Fibroblast of lung (primary cell): ENCODE measurements at regions not wholly inside any gene's neighbourhood (a gene's known extent, or its start where the extent isn't known, plus 50 kb on each side); places are given as distances from the start of the nearest gene placed in this dataset.
"Not testable (repeated sequence)": the region's sequence is repeated elsewhere in the genome, so short reads cannot be mapped to it uniquely, and the experiment has no call there.

ENCODE experiments used
- EZH2 ChIP-seq: IDR thresholded peaks from 2 replicates; pipeline ENCODE4 v1.5.1; 2012; ENCODE audit warnings: low read length, control low read depth, mild to moderate bottlenecking; ENCODE audit errors: missing control alignments
- TF ChIP-seq, protein P1 (sequence below), 2 donors: IDR thresholded peaks in 1 of 2; conservative IDR thresholded peaks in 1 of 2; 1 replicate in 1 of 2; 2 replicates in 1 of 2; pipeline ENCODE4 v1.5.1; 2011 to 2012; ENCODE audit warnings: low read length in 2 of 2, control low read depth in 1 of 2, inconsistent platforms in 1 of 2, low read depth in 1 of 2, mild to moderate bottlenecking in 1 of 2

DNA sequence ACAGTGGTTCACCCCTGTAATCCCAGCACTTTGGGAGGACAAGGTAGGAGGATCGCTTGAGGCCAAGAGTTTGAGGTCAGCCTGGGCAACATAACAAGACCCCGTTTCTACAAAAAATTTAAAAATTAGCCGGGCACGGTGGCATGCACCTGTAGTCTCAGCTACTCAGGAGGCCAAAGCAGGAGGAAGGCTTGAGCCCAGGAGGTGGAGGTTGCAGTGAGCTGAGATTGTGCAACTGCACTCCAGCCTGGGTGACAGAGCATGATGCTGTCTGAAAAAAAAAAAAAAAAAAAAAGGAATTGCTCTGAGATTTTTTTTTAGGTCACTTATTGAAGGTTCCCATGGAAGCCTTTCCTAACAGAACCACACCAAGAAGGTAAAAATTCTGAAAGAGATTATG is 101.9 kb upstream of the KCTD7 start:
- TF ChIP-seq, protein P1, sequence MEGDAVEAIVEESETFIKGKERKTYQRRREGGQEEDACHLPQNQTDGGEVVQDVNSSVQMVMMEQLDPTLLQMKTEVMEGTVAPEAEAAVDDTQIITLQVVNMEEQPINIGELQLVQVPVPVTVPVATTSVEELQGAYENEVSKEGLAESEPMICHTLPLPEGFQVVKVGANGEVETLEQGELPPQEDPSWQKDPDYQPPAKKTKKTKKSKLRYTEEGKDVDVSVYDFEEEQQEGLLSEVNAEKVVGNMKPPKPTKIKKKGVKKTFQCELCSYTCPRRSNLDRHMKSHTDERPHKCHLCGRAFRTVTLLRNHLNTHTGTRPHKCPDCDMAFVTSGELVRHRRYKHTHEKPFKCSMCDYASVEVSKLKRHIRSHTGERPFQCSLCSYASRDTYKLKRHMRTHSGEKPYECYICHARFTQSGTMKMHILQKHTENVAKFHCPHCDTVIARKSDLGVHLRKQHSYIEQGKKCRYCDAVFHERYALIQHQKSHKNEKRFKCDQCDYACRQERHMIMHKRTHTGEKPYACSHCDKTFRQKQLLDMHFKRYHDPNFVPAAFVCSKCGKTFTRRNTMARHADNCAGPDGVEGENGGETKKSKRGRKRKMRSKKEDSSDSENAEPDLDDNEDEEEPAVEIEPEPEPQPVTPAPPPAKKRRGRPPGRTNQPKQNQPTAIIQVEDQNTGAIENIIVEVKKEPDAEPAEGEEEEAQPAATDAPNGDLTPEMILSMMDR (conservative IDR thresholded peaks at IDR 0.05 in 1 of 2, IDR thresholded peaks at IDR 0.05 in 1 of 2; ENCODE audit: low read depth in 1 of 2, low read length in 2 of 2) = not testable (repeated sequence)
- TF ChIP-seq EZH2 = not testable (repeated sequence)
